ENCODE measurements at regions not wholly inside any gene's neighbourhood (a gene's known extent, or its start where the extent isn't known, plus 50 kb on each side); places are given as distances from the start of the nearest gene placed in this dataset.

- Histone ChIP-seq H3K27me3 (ENCODE audit: control insufficient read depth, extremely low read depth, insufficient read depth, low read length) (no peaks in the 10 kb centered on the region), H3K4me3 (ENCODE audit: control insufficient read depth in 2 of 3, extremely low read depth in 1 of 3, insufficient read depth in 2 of 3, low read depth in 1 of 3, low read length in 3 of 3) (no peak overlapping the region), H3K79me2 (ENCODE audit: control insufficient read depth, insufficient read depth, low read length) (no peaks in the 10 kb centered on the region), H3K9me1 (ENCODE audit: control insufficient read depth, extremely low read depth, insufficient read depth, low read length) (no peaks in the 10 kb centered on the region), H3K9me3 (ENCODE audit: control insufficient read depth, low read depth, low read length) (no peaks in the 10 kb centered on the region), H3K4me1 (ENCODE audit: control insufficient read depth, extremely low read depth, insufficient read depth, low read length) (no peaks in the 10 kb centered on the region), H3K36me3 (ENCODE audit: control insufficient read depth in 2 of 2, extremely low read depth in 1 of 2, insufficient read depth in 2 of 2, low read length in 2 of 2) (no peaks in the 10 kb centered on the region), H2AFZ (ENCODE audit: control insufficient read depth, low read length) (no peak overlapping the region), H3K4me2 (ENCODE audit: control insufficient read depth, extremely low read depth, insufficient read depth, low read depth, low read length) (no peak overlapping the region), H4K20me1 (ENCODE audit: control insufficient read depth, extremely low read depth, insufficient read depth, low read length) (no peaks in the 10 kb centered on the region), H3K9ac (ENCODE audit: control insufficient read depth, extremely low read depth, insufficient read depth, low read length) (no peak overlapping the region), H3K27ac (ENCODE audit: control insufficient read depth, insufficient read depth, low read length) (no peak overlapping the region)
- FAIRE-seq (no peak), DNase-seq (ENCODE audit: low read depth, low spot score) (no peak)
- TF ChIP-seq EZH2 (IDR thresholded peaks at IDR 0.05; ENCODE audit: low read length) (no peak), CTCF (optimal IDR thresholded peaks at IDR 0.05 in 1 of 3, IDR thresholded peaks at IDR 0.05 in 1 of 3, conservative IDR thresholded peaks at IDR 0.05 in 1 of 3; ENCODE audit: extremely low read depth in 1 of 3, insufficient read depth in 2 of 3, low read length in 3 of 3) (no peak)
- dilution Hi-C loops (cut with MboI; ENCODE audit: extremely low pct_ligation_motif_present, low sequenced_read_pairs): no loop called here
Observed at GRCh38 chr6:163831736-163832135, 417.2 kb downstream of the QKI start.

GRCh38 chr6:163830641-163831040, 416.1 kb downstream of the QKI start:
- DNase-seq (ENCODE audit: low read depth, low spot score): no peak
- no peaks in the 10 kb centered on the region for H3K9me3 ChIP-seq (ENCODE audit: control insufficient read depth, low read depth, low read length)
- no peaks in the 10 kb centered on the region for H3K27me3 ChIP-seq (ENCODE audit: control insufficient read depth, extremely low read depth, insufficient read depth, low read length)
- H3K27ac ChIP-seq (ENCODE audit: control insufficient read depth, insufficient read depth, low read length): no peak overlapping the region
- TF ChIP-seq CTCF (optimal IDR thresholded peaks at IDR 0.05 in 1 of 3, IDR thresholded peaks at IDR 0.05 in 1 of 3, conservative IDR thresholded peaks at IDR 0.05 in 1 of 3; ENCODE audit: extremely low read depth in 1 of 3, insufficient read depth in 2 of 3, low read length in 3 of 3) (no peak), EZH2 (IDR thresholded peaks at IDR 0.05; ENCODE audit: low read length) (no peak)
- no peak overlapping the region for H3K4me2 ChIP-seq (ENCODE audit: control insufficient read depth, extremely low read depth, insufficient read depth, low read depth, low read length)
- H3K9ac ChIP-seq (ENCODE audit: control insufficient read depth, extremely low read depth, insufficient read depth, low read length): no peak overlapping the region
- H3K9me1 ChIP-seq (ENCODE audit: control insufficient read depth, extremely low read depth, insufficient read depth, low read length): no peaks in the 10 kb centered on the region
- dilution Hi-C loops (cut with MboI; ENCODE audit: extremely low pct_ligation_motif_present, low sequenced_read_pairs): no loop called here
- H2AFZ ChIP-seq (ENCODE audit: control insufficient read depth, low read length): no peak overlapping the region
- no peaks in the 10 kb centered on the region for H3K36me3 ChIP-seq (ENCODE audit: control insufficient read depth in 2 of 2, extremely low read depth in 1 of 2, insufficient read depth in 2 of 2, low read length in 2 of 2)
- no peak for FAIRE-seq
- H3K4me3 ChIP-seq (ENCODE audit: control insufficient read depth in 2 of 3, extremely low read depth in 1 of 3, insufficient read depth in 2 of 3, low read depth in 1 of 3, low read length in 3 of 3): no peak overlapping the region
- H3K79me2 ChIP-seq (ENCODE audit: control insufficient read depth, insufficient read depth, low read length): no peaks in the 10 kb centered on the region
- no peaks in the 10 kb centered on the region for H4K20me1 ChIP-seq (ENCODE audit: control insufficient read depth, extremely low read depth, insufficient read depth, low read length)
- H3K4me1 ChIP-seq (ENCODE audit: control insufficient read depth, extremely low read depth, insufficient read depth, low read length): no peaks in the 10 kb centered on the region

Data from keratinocyte (primary cell).